ENCODE measurements at regions not wholly inside any gene's neighbourhood (a gene's known extent, or its start where the extent isn't known, plus 50 kb on each side); places are given as distances from the start of the nearest gene placed in this dataset.

DNA sequence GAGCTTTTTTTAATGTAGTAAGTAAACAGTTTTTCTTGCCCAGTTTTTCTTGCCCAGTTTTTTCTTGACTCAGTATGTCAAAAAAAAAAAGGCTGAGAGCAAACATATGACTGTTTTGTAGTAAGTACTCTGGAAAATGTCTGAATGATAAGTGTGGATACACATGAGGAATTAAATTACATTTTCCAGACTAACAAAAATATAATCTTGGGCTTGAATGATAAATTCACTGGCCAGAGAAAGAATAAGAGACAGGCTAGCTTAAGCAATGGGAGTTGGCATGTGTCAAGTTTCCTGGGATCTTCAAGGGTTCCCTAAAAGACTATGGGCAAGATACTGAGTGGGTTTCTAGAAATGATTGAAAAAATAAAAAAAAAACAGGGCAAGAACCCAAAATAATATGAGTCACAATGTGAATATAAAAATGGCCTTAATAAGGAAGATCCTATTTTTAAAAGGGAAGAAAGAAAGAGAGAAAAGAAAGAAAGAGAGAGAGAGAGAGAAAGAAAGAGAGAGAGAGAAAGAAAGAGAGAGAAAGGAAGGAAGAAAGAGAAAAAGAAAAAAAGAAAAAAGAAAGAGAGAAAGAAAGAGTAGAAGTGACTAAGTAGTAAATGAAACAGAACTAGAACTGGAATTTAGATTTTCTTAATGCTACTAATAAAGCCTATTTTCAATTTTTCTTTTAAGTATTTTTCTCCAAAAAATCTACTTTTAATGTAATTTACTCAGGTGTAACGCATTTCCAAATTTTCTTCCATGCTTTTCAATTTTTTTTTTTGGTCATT is 60.2 kb downstream of the TFPI2 start:
- H3K4me3 ChIP-seq (ENCODE audit: low read depth, low read length) = no peak overlapping the region
- no peak for TF ChIP-seq CTCF (IDR thresholded peaks at IDR 0.05; ENCODE audit: insufficient read depth, low read length, poor library complexity, severe bottlenecking)
- DNase-seq (ENCODE audit: low read depth) = no peak
- H3K36me3 ChIP-seq (ENCODE audit: control insufficient read depth, insufficient read depth, low read length) = no peaks in the 10 kb centered on the region
- no peaks in the 10 kb centered on the region for H3K27me3 ChIP-seq (ENCODE audit: control insufficient read depth, insufficient read depth, low read length)

DNA sequence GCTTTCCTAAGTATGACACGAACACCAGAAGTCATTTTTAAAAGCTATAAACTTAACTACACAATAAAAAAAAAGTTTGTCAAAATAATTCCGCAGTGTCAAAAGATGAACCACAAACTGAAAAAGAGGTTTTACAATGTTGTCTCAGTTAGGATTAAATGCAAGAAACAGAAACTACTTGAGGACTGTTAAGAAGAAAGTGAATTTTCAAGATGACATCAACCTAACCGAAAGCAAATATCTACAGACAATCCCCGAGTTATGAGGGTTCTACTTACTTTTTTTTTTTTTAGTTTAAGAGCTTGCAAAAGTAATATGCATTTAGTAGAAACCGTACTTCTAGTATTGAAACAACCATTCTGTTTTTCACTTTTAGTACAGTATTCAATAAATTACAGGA is 62.3 kb downstream of the TFPI2 start:
- Histone ChIP-seq H3K36me3 (ENCODE audit: control insufficient read depth, insufficient read depth, low read length) (no peaks in the 10 kb centered on the region), H3K4me3 (ENCODE audit: low read depth, low read length) (no peak overlapping the region), H3K27me3 (ENCODE audit: control insufficient read depth, insufficient read depth, low read length) (no peaks in the 10 kb centered on the region)
- TF ChIP-seq CTCF (IDR thresholded peaks at IDR 0.05; ENCODE audit: insufficient read depth, low read length, poor library complexity, severe bottlenecking) = no peak
- DNase-seq (ENCODE audit: low read depth) = no peak

GRCh38 chr7:93823621-93824020 is 66.9 kb downstream of the TFPI2 start:
- no peak for DNase-seq (ENCODE audit: low read depth)
- no peaks in the 10 kb centered on the region for H3K36me3 ChIP-seq (ENCODE audit: control insufficient read depth, insufficient read depth, low read length)
- no peak for TF ChIP-seq CTCF (IDR thresholded peaks at IDR 0.05; ENCODE audit: insufficient read depth, low read length, poor library complexity, severe bottlenecking)
- no peaks in the 10 kb centered on the region for H3K27me3 ChIP-seq (ENCODE audit: control insufficient read depth, insufficient read depth, low read length)
- H3K4me3 ChIP-seq (ENCODE audit: low read depth, low read length) = no peak overlapping the region

DNA sequence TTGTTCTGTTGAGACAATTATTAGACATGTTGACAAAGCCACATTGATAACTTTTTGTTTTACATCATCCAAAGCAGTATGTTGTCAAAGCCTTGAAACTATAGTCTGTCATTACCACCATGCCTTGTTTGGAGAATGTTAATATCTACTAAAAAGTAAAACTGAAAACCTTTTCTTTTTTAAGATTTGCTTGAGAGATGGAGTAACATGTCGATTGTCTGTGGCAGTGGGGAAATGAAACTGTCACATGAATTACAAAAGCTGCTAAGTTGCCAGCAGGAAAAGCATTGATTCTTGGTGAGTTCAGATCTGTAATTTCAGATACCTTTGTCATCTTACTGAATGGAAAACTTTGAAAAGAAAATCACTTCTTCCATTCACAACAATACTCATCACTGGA is 69.1 kb downstream of the TFPI2 start:
- no peak for TF ChIP-seq CTCF (IDR thresholded peaks at IDR 0.05; ENCODE audit: insufficient read depth, low read length, poor library complexity, severe bottlenecking)

GRCh38 chr7:93819699-93820098 is 70.9 kb downstream of the TFPI2 start:
- TF ChIP-seq CTCF (IDR thresholded peaks at IDR 0.05; ENCODE audit: insufficient read depth, low read length, poor library complexity, severe bottlenecking) = no peak
- no peak for DNase-seq (ENCODE audit: low read depth)
- H3K4me3 ChIP-seq (ENCODE audit: low read depth, low read length) = no peak overlapping the region
- no peaks in the 10 kb centered on the region for H3K36me3 ChIP-seq (ENCODE audit: control insufficient read depth, insufficient read depth, low read length)
- H3K27me3 ChIP-seq (ENCODE audit: control insufficient read depth, insufficient read depth, low read length) = no peaks in the 10 kb centered on the region

More for the DNA sequence above, 69.1 kb downstream of the TFPI2 start:
- Histone ChIP-seq H3K27me3 (ENCODE audit: control insufficient read depth, insufficient read depth, low read length) (no peaks in the 10 kb centered on the region), H3K4me3 (ENCODE audit: low read depth, low read length) (no peak overlapping the region), H3K36me3 (ENCODE audit: control insufficient read depth, insufficient read depth, low read length) (no peaks in the 10 kb centered on the region)
- DNase-seq (ENCODE audit: low read depth) = no peak

DNA sequence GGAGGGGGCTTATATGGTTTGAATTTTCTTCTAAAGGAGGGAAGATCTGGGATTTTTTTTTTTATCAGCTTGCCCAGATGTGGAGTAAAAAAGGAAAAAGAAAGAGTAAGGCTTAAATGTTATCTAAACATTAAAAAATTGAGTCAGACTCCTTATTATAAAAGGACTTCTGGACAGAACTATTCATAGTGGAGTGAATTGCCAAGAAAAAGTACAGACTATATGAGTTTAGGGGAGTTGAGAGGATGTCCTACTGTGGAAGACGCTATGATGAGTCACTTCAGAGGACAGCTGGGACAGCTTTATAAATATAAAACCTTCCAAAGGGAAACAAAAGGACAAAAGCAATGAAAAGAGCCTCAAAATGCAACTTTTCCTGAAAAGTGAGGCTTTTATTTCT is 73.0 kb downstream of the TFPI2 start:
- Histone ChIP-seq H3K27me3 (ENCODE audit: control insufficient read depth, insufficient read depth, low read length) (no peaks in the 10 kb centered on the region), H3K4me3 (ENCODE audit: low read depth, low read length) (no peak overlapping the region), H3K36me3 (ENCODE audit: control insufficient read depth, insufficient read depth, low read length) (no peaks in the 10 kb centered on the region)
- DNase-seq (ENCODE audit: low read depth) = no peak
- no peak for TF ChIP-seq CTCF (IDR thresholded peaks at IDR 0.05; ENCODE audit: insufficient read depth, low read length, poor library complexity, severe bottlenecking)

All from kidney epithelial cell (primary cell).